ENCODE measurements at regions not wholly inside any gene's neighbourhood (a gene's known extent, or its start where the extent isn't known, plus 50 kb on each side); places are given as distances from the start of the nearest gene placed in this dataset.

DNA sequence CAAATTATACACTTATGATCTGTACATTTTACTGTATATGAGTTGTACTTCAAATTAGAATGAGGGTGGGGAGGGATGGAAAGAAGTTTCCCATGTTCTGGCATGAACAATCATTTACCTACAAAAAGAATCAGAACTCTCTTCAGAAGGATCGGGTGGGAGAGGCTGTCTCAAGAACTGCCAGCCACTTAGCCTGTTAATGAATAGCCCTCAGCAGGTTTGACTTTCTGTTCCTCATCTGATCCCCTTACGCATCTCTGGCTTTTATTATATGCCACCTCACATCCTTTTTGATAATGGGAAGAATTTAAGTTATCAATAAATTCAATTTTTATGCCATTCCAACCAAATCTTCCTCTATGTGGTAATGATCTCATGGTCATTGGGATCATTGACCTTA, 168.3 kb upstream of the TGFBR2 start:
- no peaks in the 10 kb centered on the region for H3K36me3 ChIP-seq (ENCODE audit: control insufficient read depth, insufficient read depth, low read length)
- TF ChIP-seq, protein P1, sequence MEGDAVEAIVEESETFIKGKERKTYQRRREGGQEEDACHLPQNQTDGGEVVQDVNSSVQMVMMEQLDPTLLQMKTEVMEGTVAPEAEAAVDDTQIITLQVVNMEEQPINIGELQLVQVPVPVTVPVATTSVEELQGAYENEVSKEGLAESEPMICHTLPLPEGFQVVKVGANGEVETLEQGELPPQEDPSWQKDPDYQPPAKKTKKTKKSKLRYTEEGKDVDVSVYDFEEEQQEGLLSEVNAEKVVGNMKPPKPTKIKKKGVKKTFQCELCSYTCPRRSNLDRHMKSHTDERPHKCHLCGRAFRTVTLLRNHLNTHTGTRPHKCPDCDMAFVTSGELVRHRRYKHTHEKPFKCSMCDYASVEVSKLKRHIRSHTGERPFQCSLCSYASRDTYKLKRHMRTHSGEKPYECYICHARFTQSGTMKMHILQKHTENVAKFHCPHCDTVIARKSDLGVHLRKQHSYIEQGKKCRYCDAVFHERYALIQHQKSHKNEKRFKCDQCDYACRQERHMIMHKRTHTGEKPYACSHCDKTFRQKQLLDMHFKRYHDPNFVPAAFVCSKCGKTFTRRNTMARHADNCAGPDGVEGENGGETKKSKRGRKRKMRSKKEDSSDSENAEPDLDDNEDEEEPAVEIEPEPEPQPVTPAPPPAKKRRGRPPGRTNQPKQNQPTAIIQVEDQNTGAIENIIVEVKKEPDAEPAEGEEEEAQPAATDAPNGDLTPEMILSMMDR (IDR thresholded peaks at IDR 0.05; ENCODE audit: insufficient read depth, low read depth, low read length), result no peak
- H3K27me3 ChIP-seq (ENCODE audit: control insufficient read depth, insufficient read depth, low read length), result no peaks in the 10 kb centered on the region
- CTCF ChIA-PET, result no interaction called here
- POLR2A ChIA-PET, result no interaction called here
- no peak overlapping the region for H3K4me3 ChIP-seq (ENCODE audit: low read depth, low read length)
- DNase-seq (ENCODE audit: low read depth), result no peak

DNA sequence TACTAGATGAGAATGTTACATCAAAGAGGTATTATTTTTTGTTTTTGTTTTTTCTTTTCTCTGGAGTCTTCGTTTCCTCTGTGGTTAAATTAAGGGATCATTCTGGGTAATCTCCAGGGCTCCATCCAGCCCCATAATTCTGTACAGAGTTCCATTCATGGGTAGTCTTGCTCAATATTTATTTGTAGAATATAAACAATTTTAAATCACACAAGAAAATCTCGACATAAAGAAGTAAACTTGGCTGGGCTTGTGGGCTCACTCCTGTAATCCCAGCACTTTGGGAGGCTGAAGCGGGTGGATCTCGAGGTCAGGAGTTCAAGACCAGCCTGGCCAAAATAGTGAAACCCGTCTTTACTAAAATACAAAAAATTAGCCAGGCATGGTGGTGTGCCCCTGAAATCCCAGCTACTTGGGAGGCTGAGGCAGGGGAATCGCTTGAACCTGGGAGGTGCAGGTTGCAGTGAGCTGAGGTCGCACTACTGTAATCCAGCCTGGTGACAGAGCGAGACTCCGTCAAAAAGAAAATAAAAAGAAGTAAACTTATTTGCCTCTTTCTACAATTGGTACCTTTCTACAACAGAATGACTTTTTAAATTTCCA, 166.8 kb upstream of the TGFBR2 start:
- Histone ChIP-seq H3K36me3 (ENCODE audit: control insufficient read depth, insufficient read depth, low read length) (no peaks in the 10 kb centered on the region), H3K27me3 (ENCODE audit: control insufficient read depth, insufficient read depth, low read length) (no peaks in the 10 kb centered on the region), H3K4me3 (ENCODE audit: low read depth, low read length) (no peak overlapping the region)
- CTCF ChIA-PET, result interaction anchor here (0.6 kb wide), 1 partner anchor 1162 kb away, joined by 3 read pairs; no protein-coding TSS in a partner anchor
- DNase-seq (ENCODE audit: low read depth), result no peak
- POLR2A ChIA-PET, result no interaction called here
- TF ChIP-seq, protein P1 (IDR thresholded peaks at IDR 0.05; ENCODE audit: insufficient read depth, low read depth, low read length), result no peak

DNA sequence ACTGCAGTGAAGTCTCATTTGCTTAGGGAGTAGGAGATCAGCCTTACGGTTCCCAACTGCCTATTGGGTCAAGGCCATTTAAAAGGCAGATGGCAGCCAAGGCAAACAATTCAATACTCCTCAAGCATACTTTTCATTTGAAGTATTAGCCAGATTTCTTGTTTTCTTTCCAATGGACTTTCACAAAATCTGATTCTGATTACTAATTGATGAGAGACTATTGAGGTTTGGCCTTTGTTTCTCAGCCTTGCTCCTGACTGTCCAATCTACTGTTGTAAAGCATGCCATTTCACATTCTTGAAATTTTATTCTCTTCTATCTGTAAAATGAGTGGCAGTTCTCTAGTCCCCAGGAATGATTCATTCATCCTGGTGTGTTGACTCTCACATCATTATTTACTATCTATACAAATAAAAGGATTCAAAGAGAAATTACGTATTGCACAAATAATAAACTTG, 166.2 kb upstream of the TGFBR2 start:
- Histone ChIP-seq H3K36me3 (ENCODE audit: control insufficient read depth, insufficient read depth, low read length) (no peaks in the 10 kb centered on the region), H3K4me3 (ENCODE audit: low read depth, low read length) (no peak overlapping the region), H3K27me3 (ENCODE audit: control insufficient read depth, insufficient read depth, low read length) (no peaks in the 10 kb centered on the region)
- ChIA-PET POLR2A (no interaction called here), CTCF (interaction anchor here (0.6 kb wide), 1 partner anchor 716 kb away, joined by 3 read pairs; no protein-coding TSS in a partner anchor)
- no peak for DNase-seq (ENCODE audit: low read depth)
- TF ChIP-seq, protein P1 (IDR thresholded peaks at IDR 0.05; ENCODE audit: insufficient read depth, low read depth, low read length), result no peak

DNA sequence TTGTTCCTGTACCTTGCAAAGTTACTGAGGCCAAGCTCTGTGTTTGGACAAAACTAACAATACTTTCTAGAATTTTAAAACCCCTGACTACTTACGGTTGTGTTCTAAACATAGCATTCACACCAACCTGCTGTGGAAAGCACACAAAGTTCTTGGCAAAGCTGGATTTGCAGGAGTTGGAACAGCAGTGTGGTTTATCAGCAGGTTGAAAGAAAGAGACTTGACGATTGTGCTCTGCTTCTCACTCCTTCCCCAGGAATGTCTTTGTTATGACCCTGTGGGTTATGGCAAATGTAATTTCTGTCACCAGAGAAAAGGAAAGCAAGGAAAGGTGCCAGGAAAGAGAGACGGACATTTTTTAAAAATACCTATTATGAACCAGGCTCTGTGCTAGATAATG, 165.5 kb upstream of the TGFBR2 start:
- Histone ChIP-seq H3K27me3 (ENCODE audit: control insufficient read depth, insufficient read depth, low read length) (no peaks in the 10 kb centered on the region), H3K4me3 (ENCODE audit: low read depth, low read length) (no peak overlapping the region), H3K36me3 (ENCODE audit: control insufficient read depth, insufficient read depth, low read length) (no peaks in the 10 kb centered on the region)
- no peak for DNase-seq (ENCODE audit: low read depth)
- POLR2A ChIA-PET, result no interaction called here
- CTCF ChIA-PET, result interaction anchor here (0.7 kb wide), 1 partner anchor 146 kb away, joined by 3 read pairs; no protein-coding TSS in a partner anchor
- TF ChIP-seq, protein P1 (IDR thresholded peaks at IDR 0.05; ENCODE audit: insufficient read depth, low read depth, low read length), result no peak

DNA sequence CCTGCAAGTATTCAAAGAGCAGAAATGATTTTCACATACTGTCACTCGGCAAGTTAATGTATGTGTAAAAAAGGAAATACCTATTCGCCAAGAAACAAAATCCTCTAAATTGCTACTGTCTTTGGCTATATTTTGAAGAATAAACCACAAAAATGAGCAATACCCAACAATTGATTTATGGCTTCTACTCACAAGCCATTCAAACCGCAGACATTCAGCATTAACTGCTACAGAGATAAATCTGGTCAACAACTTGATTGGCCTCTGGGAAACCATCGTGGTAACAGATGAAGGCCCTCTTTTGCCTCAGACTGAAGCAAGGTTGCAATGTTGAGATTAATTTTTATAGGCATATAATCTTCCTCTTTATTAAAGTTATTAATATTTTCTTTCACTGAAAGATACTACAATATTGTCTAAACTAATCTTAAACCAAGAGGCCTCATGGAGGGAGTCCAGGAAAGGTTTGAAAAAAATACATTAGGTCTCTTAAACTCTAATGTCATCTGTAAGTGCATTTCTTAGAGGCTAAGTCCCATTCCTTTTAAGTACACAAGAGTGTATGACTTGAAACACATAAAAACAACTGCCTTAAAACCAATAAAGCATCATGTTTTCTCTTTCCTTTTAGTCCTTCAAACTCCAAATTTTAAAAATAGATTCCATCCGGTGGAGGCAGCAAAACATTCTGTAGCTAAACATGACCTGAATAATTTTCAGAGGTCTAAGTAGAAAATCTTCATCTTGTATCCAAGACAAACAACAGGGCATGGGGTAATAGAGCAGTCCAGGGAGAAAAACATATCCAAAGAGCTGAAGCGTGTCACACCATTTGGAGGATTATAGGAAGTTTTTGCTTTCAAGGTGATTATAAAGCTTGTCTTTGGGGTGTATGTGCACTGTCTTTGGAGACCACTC, 162.4 kb upstream of the TGFBR2 start:
- CTCF ChIA-PET, result no interaction called here

More for the DNA sequence above, 162.4 kb upstream of the TGFBR2 start:
- TF ChIP-seq, protein P1 (IDR thresholded peaks at IDR 0.05; ENCODE audit: insufficient read depth, low read depth, low read length), result no peak
- H3K36me3 ChIP-seq (ENCODE audit: control insufficient read depth, insufficient read depth, low read length), result no peaks in the 10 kb centered on the region
- POLR2A ChIA-PET, result no interaction called here
- H3K4me3 ChIP-seq (ENCODE audit: low read depth, low read length), result no peak overlapping the region
- no peaks in the 10 kb centered on the region for H3K27me3 ChIP-seq (ENCODE audit: control insufficient read depth, insufficient read depth, low read length)
- DNase-seq (ENCODE audit: low read depth), result no peak
